Tibial nerve (tissue), 4 donors: ENCODE measurements at regions not wholly inside any gene's neighbourhood (a gene's known extent, or its start where the extent isn't known, plus 50 kb on each side); places are given as distances from the start of the nearest gene placed in this dataset.

ENCODE experiments used
- DNase-seq, 2 donors: peaks; one replicate each; pipeline ENCODE4 v3.0.0-alpha.2; 2019; ENCODE audit warnings: low spot score in 2 of 2
- H3K27ac ChIP-seq, 4 donors: fragments of 200-600 bp; sonication (generic) in 3 of 4; one replicate each; pipeline ENCODE4 v1.5.1; 2017 to 2019; ENCODE audit warnings: mild to moderate bottlenecking in 1 of 4
- H3K27me3 ChIP-seq, 2 donors: fragments of 200-600 bp; sonication (generic) in 1 of 2; one replicate each; pipeline versions ENCODE4 v1.5.1 to v1.6.0; 2017 to 2019
- H3K36me3 ChIP-seq, 3 donors: fragments of 200-600 bp; sonication (generic); one replicate each; pipeline ENCODE4 v1.5.1; 2018 to 2019
- H3K4me1 ChIP-seq, 4 donors: fragments of 200-600 bp; sonication (generic) in 3 of 4; one replicate each; pipeline ENCODE4 v1.5.1; 2017 to 2019
- H3K4me3 ChIP-seq, 4 donors: fragments of 200-600 bp; sonication (generic) in 3 of 4; one replicate each; pipeline ENCODE4 v1.5.1; 2017 to 2019; ENCODE audit warnings: mild to moderate bottlenecking in 1 of 4, moderate library complexity in 1 of 4
- H3K9me3 ChIP-seq, 4 donors: fragments of 200-600 bp; sonication (generic) in 3 of 4; one replicate each; pipeline ENCODE4 v1.5.1; 2017 to 2019
- CTCF ChIP-seq, 5 experiments: fragments of 200-600 bp in 3 of 5; fragments of 450-650 bp in 2 of 5; sonication (generic) in 3 of 5; IDR thresholded peaks; one replicate each; pipeline ENCODE4 v1.5.1; 2016 to 2019; ENCODE audit warnings: antibody characterized with exemption in 5 of 5, mild to moderate bottlenecking in 3 of 5, moderate library complexity in 2 of 5
- EP300 ChIP-seq, 2 donors: sonication (generic); formaldehyde crosslinking; IDR thresholded peaks; one replicate each; pipeline ENCODE4 v1.6.1; 2017; ENCODE audit warnings: antibody characterized with exemption in 2 of 2, mild to moderate bottlenecking in 1 of 2
- POLR2A ChIP-seq, 2 donors: fragments of 450-650 bp; IDR thresholded peaks; one replicate each; pipeline ENCODE4 v1.6.1; 2017; ENCODE audit warnings: antibody characterized with exemption in 2 of 2, mild to moderate bottlenecking in 2 of 2, moderate library complexity in 2 of 2
- WGBS, 2 donors: methylation state at CpG; one replicate each; pipeline ENCODE4 v1.1.5; 2018; 5-methylcytosine and 5-hydroxymethylcytosine counted together

GRCh38 chr16:87075319-87075860 lies 241.8 kb downstream of the C16orf95 start:
- TF ChIP-seq POLR2A (IDR thresholded peaks at IDR 0.05) (no peak), CTCF (IDR thresholded peaks at IDR 0.05) (no peak), EP300 (IDR thresholded peaks at IDR 0.05) (no peak)
- Histone ChIP-seq H3K36me3 (no peaks in the 10 kb centered on the region), H3K27me3 (no peaks in the 10 kb centered on the region), H3K4me3 (no peak overlapping the region), H3K9me3 (peaks cover 0 to 10% (median 4%) of the 10 kb centered on the region in 4 donors), H3K27ac (no peak overlapping the region), H3K4me1 (no peaks in the 10 kb centered on the region)
- DNase-seq = no peak
- 90 to 92% methylated on average over 12 of the region's 12 CpGs for WGBS, 2 donors

- no peak for DNase-seq
- H3K27me3 ChIP-seq = no peaks in the 10 kb centered on the region
- whole genome bisulfite sequencing, 2 donors = 84 to 91% methylated on average over 20 of the region's 20 CpGs
- H3K4me3 ChIP-seq = no peak overlapping the region
- TF ChIP-seq EP300 (IDR thresholded peaks at IDR 0.05) = no peak
- no peak for TF ChIP-seq POLR2A (IDR thresholded peaks at IDR 0.05)
- TF ChIP-seq CTCF (IDR thresholded peaks at IDR 0.05) = no peak
- no peaks in the 10 kb centered on the region for H3K36me3 ChIP-seq
- peaks cover 0 to 21% (median 9%) of the 10 kb centered on the region in 4 donors for H3K9me3 ChIP-seq
- H3K27ac ChIP-seq = no peak overlapping the region
- no peaks in the 10 kb centered on the region for H3K4me1 ChIP-seq
These were observed 240.8 kb downstream of the C16orf95 start for GRCh38 chr16:87076331-87076949.

GRCh38 chr16:87076950-87077749 lies 240.0 kb downstream of the C16orf95 start:
- Histone ChIP-seq H3K27ac (no peak overlapping the region), H3K9me3 (peaks cover 0 to 28% (median 11%) of the 10 kb centered on the region in 4 donors), H3K27me3 (no peaks in the 10 kb centered on the region), H3K36me3 (no peaks in the 10 kb centered on the region), H3K4me3 (no peak overlapping the region), H3K4me1 (no peaks in the 10 kb centered on the region)
- no peak for DNase-seq
- TF ChIP-seq POLR2A (IDR thresholded peaks at IDR 0.05) = no peak
- TF ChIP-seq EP300 (IDR thresholded peaks at IDR 0.05) = no peak
- TF ChIP-seq CTCF (IDR thresholded peaks at IDR 0.05) = peak in 4 of 5 experiments; percentile 11 to 39 (median 32)
- WGBS, 2 donors = 55 to 71% methylated on average over 9 to 13 of the region's 13 CpGs

- no peak for TF ChIP-seq EP300 (IDR thresholded peaks at IDR 0.05)
- TF ChIP-seq POLR2A (IDR thresholded peaks at IDR 0.05) = no peak
- no peak for TF ChIP-seq CTCF (IDR thresholded peaks at IDR 0.05)
- no peak overlapping the region for H3K27ac ChIP-seq
- H3K9me3 ChIP-seq = peaks cover 0 to 32% (median 11%) of the 10 kb centered on the region in 4 donors
- DNase-seq = no peak
- no peak overlapping the region for H3K4me3 ChIP-seq
- no peaks in the 10 kb centered on the region for H3K36me3 ChIP-seq
- WGBS, 2 donors = 89 to 97% methylated on average over 5 of the region's 5 CpGs
- H3K27me3 ChIP-seq = no peaks in the 10 kb centered on the region
- no peaks in the 10 kb centered on the region for H3K4me1 ChIP-seq
These were observed 239.5 kb downstream of the C16orf95 start for GRCh38 chr16:87077750-87078127.
